ENCODE measurements at regions not wholly inside any gene's neighbourhood (a gene's known extent, or its start where the extent isn't known, plus 50 kb on each side); places are given as distances from the start of the nearest gene placed in this dataset.

- Mint-ChIP-seq H3K27ac (no peak overlapping the region), H3K9me3 (no peaks in the 10 kb centered on the region), H3K36me3 (no peaks in the 10 kb centered on the region)
- ATAC-seq (no peak), DNase-seq (ENCODE audit: low spot score in 2 of 2) (no peak)
Observed at GRCh38 chr6:99779631-99780555, 173.3 kb downstream of the PRDM13 start.

DNA sequence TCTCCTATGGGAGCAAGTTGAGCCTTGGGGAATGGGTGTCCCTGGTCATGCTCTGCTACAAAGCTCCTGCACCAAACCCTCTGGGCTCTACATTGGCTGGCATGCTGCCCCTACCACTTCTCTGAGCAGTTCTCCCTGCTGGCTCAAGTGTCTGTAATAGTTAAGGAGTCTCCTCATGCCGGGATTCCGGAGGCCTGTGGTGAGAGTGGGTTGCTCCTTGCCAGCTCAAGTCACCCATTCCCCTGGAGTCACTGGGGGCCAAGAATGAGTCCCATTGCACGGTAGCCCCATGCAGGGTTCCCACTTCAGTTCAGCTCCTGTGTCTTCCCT lies 173.9 kb downstream of the PRDM13 start:
- DNase-seq (ENCODE audit: low spot score in 2 of 2) (no peak), ATAC-seq (no peak)
- Mint-ChIP-seq H3K36me3 (no peaks in the 10 kb centered on the region), H3K9me3 (no peaks in the 10 kb centered on the region), H3K27ac (no peak overlapping the region)

GRCh38 chr6:99789767-99790166 lies 183.1 kb downstream of the PRDM13 start:
- no peak for DNase-seq (ENCODE audit: low spot score in 2 of 2)
- ATAC-seq, result no peak

DNA sequence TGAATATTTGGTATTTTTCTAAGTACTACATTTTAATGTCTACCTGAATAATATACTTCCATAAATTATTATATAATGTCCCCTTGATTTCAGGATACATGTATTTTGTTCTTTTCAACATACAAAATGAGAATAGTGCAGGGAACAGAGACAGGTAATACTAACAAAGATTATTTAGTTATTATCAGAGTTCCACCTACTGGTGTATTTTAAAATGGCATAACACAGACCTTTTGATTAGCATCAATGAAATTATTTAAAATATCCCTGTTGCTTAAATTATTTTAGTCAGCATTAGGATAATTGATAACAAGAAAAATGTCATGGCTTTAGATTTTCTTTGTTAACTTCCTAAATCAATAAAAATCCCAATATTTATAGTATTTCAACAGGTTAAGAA lies 184.0 kb downstream of the PRDM13 start:
- ATAC-seq, result no peak
- no peaks in the 10 kb centered on the region for H3K9me3 Mint-ChIP-seq
- H3K36me3 Mint-ChIP-seq, result no peaks in the 10 kb centered on the region
- H3K27ac Mint-ChIP-seq, result no peak overlapping the region
- no peak for DNase-seq (ENCODE audit: low spot score in 2 of 2)

More at GRCh38 chr6:99789767-99790166, 183.1 kb downstream of the PRDM13 start:
- Mint-ChIP-seq H3K9me3 (no peaks in the 10 kb centered on the region), H3K27ac (no peak overlapping the region), H3K36me3 (no peaks in the 10 kb centered on the region)

- Mint-ChIP-seq H3K27ac (no peak overlapping the region), H3K36me3 (no peaks in the 10 kb centered on the region), H3K9me3 (no peaks in the 10 kb centered on the region)
- ATAC-seq (no peak), DNase-seq (ENCODE audit: low spot score in 2 of 2) (no peak)
Observed at GRCh38 chr6:99801805-99802204, 192.2 kb downstream of the MCHR2 start.

DNA sequence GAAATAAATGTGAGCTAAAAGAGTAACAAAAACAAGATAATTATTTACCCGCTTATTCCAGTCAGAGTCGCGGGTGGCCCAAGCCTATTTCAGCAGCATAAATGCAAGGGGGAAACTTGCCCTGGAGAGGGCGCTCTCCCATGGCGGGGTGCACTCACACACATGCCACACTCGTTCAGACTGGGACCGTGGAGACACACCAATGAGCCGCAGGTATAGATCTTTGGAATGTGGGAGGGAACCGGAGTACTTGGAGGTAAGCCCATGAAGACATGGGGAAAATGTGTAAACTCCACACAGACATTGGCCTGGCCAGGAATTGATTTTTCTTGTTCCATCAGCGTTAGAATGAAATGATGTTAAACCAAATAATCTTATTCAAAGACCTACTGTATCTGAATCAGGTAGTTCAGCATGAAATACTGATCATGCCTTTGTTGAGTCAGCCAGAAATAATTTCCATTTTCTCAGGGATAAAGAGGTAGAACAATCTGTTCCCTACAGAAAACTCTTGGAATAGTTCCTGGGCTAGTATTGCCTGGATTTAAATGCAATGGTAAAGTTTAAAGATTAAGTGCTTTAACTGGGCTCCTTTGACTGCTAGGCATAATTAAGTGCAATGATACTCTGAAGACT lies 191.5 kb downstream of the MCHR2 start:
- Mint-ChIP-seq H3K9me3 (no peaks in the 10 kb centered on the region), H3K27ac (peak overlapping the region in 1 of 2 donors; percentile 26), H3K36me3 (no peaks in the 10 kb centered on the region)
- ATAC-seq (no peak), DNase-seq (ENCODE audit: low spot score in 2 of 2) (no peak)

GRCh38 chr6:99808992-99809391 lies 185.0 kb downstream of the MCHR2 start:
- Mint-ChIP-seq H3K9me3 (no peaks in the 10 kb centered on the region), H3K36me3 (no peaks in the 10 kb centered on the region), H3K27ac (no peak overlapping the region)
- no peak for DNase-seq (ENCODE audit: low spot score in 2 of 2)
- ATAC-seq, result no peak

DNA sequence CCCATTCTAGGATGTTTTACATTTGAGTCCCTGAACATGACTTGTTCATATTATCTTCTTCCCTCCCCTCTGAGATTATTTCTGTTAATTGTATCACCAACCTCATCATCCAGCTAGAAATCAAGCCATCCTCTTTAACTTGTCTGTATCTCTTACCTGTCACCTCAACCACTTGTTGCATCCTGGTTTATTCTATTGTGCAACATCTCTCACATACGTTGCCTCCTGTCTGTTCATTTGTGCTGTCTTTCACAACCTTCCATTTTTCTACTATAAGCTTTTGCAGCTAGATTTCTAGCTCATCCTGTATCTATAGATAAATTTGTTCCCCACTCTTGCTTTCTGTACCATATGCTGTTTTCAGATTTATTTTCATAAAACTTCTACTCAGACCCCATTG lies 183.7 kb downstream of the MCHR2 start:
- H3K36me3 Mint-ChIP-seq, result no peaks in the 10 kb centered on the region
- DNase-seq (ENCODE audit: low spot score in 2 of 2) (no peak), ATAC-seq (no peak)
- no peaks in the 10 kb centered on the region for H3K9me3 Mint-ChIP-seq
- H3K27ac Mint-ChIP-seq, result no peak overlapping the region

GRCh38 chr6:99810942-99811620 lies 182.9 kb downstream of the MCHR2 start:
- Mint-ChIP-seq H3K9me3 (no peaks in the 10 kb centered on the region), H3K36me3 (no peaks in the 10 kb centered on the region), H3K27ac (no peak overlapping the region)
- no peak for ATAC-seq
- no peak for DNase-seq (ENCODE audit: low spot score in 2 of 2)

GRCh38 chr6:99811636-99812035 lies 182.4 kb downstream of the MCHR2 start:
- DNase-seq (ENCODE audit: low spot score in 2 of 2) (no peak), ATAC-seq (no peak)
- Mint-ChIP-seq H3K9me3 (no peaks in the 10 kb centered on the region), H3K36me3 (no peaks in the 10 kb centered on the region), H3K27ac (no peak overlapping the region)

DNA sequence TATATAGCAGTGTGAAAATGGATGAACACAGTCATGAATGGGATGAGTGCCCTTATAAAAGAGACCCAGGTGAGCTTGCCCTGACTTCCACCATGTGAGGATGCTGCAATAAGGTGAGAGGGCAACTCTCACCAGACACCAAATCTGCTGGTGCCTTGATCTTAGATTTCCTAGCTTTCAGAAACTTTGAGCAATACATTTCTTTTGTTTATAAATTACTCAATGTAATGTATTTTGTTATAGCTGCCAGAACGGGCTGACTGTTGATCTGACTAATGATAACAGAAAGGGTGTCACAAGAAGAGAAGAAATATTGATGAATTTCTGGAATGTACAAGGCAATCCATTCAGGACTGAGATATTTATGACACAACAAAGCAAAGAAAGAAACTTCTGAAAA lies 180.5 kb downstream of the MCHR2 start:
- no peak overlapping the region for H3K27ac Mint-ChIP-seq
- no peaks in the 10 kb centered on the region for H3K9me3 Mint-ChIP-seq
- no peaks in the 10 kb centered on the region for H3K36me3 Mint-ChIP-seq
- DNase-seq (ENCODE audit: low spot score in 2 of 2) (no peak), ATAC-seq (no peak)

- Mint-ChIP-seq H3K27ac (no peak overlapping the region), H3K9me3 (no peaks in the 10 kb centered on the region), H3K36me3 (no peaks in the 10 kb centered on the region)
- ATAC-seq, result no peak
- no peak for DNase-seq (ENCODE audit: low spot score in 2 of 2)
Observed at GRCh38 chr6:99814230-99814928, 179.6 kb downstream of the MCHR2 start.

- no peak for ATAC-seq
Observed at GRCh38 chr6:99816795-99817194, 177.2 kb downstream of the MCHR2 start.

DNA sequence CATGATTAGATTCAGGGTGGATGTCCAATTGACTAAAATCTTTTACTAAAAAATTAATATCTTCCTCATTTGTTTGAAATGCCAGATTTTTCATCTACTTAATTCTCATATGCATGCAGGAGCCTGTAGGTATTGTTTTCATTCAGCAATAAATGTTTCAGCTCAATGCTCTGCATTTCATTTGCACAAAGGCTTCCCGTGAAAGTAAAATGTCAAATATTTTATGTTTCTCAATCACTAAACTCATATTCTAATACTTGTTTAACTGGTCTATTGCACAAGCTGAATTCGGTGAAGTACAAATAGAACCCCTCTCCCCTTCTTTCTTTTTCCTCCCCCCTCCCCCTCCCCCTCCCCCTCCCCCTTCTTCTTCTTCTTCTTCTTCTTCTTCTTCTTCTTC lies 175.9 kb downstream of the MCHR2 start:
- Mint-ChIP-seq H3K36me3 (no peaks in the 10 kb centered on the region), H3K27ac (no peak overlapping the region), H3K9me3 (no peaks in the 10 kb centered on the region)
- DNase-seq (ENCODE audit: low spot score in 2 of 2) (no peak), ATAC-seq (no peak)

More at GRCh38 chr6:99816795-99817194, 177.2 kb downstream of the MCHR2 start:
- H3K9me3 Mint-ChIP-seq, result no peaks in the 10 kb centered on the region
- no peak for DNase-seq (ENCODE audit: low spot score in 2 of 2)
- no peak overlapping the region for H3K27ac Mint-ChIP-seq
- no peaks in the 10 kb centered on the region for H3K36me3 Mint-ChIP-seq

- Mint-ChIP-seq H3K27ac (no peak overlapping the region), H3K9me3 (no peaks in the 10 kb centered on the region), H3K36me3 (no peaks in the 10 kb centered on the region)
- DNase-seq (ENCODE audit: low spot score in 2 of 2) (no peak), ATAC-seq (no peak)
Observed at GRCh38 chr6:99819853-99820252, 174.2 kb downstream of the MCHR2 start.

DNA sequence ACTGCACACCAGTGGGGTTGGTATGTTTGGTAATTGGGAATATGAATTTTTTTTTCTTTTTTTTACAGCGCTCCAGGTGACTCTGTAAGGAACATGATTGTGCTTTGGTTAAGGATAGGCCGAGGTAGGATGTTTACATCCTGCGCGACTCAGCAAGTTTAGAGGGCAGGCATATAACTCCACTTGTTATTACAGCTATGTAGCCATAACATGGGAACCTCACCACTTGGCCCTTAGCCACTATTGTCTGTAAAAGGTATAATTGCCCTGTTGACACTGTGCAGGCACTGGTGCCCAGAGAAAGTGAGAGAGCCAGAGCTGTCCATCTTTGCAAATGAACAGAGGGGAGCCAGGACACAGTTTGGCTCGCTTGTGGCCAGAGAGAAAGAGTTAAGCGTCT lies 172.9 kb downstream of the MCHR2 start:
- no peak overlapping the region for H3K27ac Mint-ChIP-seq
- H3K9me3 Mint-ChIP-seq, result no peaks in the 10 kb centered on the region
- DNase-seq (ENCODE audit: low spot score in 2 of 2), result no peak
- H3K36me3 Mint-ChIP-seq, result no peaks in the 10 kb centered on the region
- no peak for ATAC-seq

Measured in activated naive CD4-positive, alpha-beta T cell treated with anti-CD3 and anti-CD28 coated beads, Interleukin-2, amount 50 U/mL, for 72 hours (primary cell).